ENCODE measurements at regions not wholly inside any gene's neighbourhood (a gene's known extent, or its start where the extent isn't known, plus 50 kb on each side); places are given as distances from the start of the nearest gene placed in this dataset.

- Histone ChIP-seq H3K4me3 (ENCODE audit: insufficient read depth, low read depth, low read length) (no peak overlapping the region), H3K4me1 (ENCODE audit: insufficient read depth, low read length) (no peaks in the 10 kb centered on the region), H3K36me3 (ENCODE audit: insufficient read depth, low read length) (no peaks in the 10 kb centered on the region), H3K9ac (ENCODE audit: low read length) (no peak overlapping the region), H3K4me2 (ENCODE audit: low read length) (no peak overlapping the region), H3K79me2 (ENCODE audit: insufficient read depth, low read length) (no peaks in the 10 kb centered on the region), H3K9me3 (ENCODE audit: insufficient read depth, low read depth, low read length) (no peaks in the 10 kb centered on the region), H3K27ac (ENCODE audit: low read depth, low read length) (no peak overlapping the region), H3K27me3 (ENCODE audit: insufficient read depth, low read length) (no peaks in the 10 kb centered on the region), H2AFZ (ENCODE audit: low read depth, low read length) (no peak overlapping the region), H4K20me1 (ENCODE audit: insufficient read depth, low read length) (no peaks in the 10 kb centered on the region)
- DNase-seq (ENCODE audit: low read depth): no peak
- no peaks in the 10 kb centered on the region for H3K4me1 Mint-ChIP-seq (ENCODE audit: low read depth, unreplicated experiment)
- TF ChIP-seq CTCF (IDR thresholded peaks at IDR 0.05; ENCODE audit: insufficient read depth, low read depth, low read length): no peak
- TF ChIP-seq EZH2 (IDR thresholded peaks at IDR 0.05; ENCODE audit: insufficient read depth, low read length): no peak
- H3K36me3 Mint-ChIP-seq (ENCODE audit: low read depth, unreplicated experiment): no peaks in the 10 kb centered on the region
- no peak overlapping the region for H3K27ac Mint-ChIP-seq (ENCODE audit: unreplicated experiment)
- no peak for FAIRE-seq
- H3K9me3 Mint-ChIP-seq (ENCODE audit: unreplicated experiment): no peaks in the 10 kb centered on the region
- H3K4me3 Mint-ChIP-seq (ENCODE audit: unreplicated experiment): no peak overlapping the region
- H3K27me3 Mint-ChIP-seq (ENCODE audit: low read depth, unreplicated experiment): no peaks in the 10 kb centered on the region
These were observed 734.7 kb upstream of the PKDCC start for GRCh38 chr2:41313082-41313481.

GRCh38 chr2:41314511-41315070 lies 733.2 kb upstream of the PKDCC start:
- DNase-seq (ENCODE audit: low read depth): no peak
- H3K36me3 Mint-ChIP-seq (ENCODE audit: low read depth, unreplicated experiment): no peaks in the 10 kb centered on the region
- no peak for TF ChIP-seq EZH2 (IDR thresholded peaks at IDR 0.05; ENCODE audit: insufficient read depth, low read length)
- no peak for TF ChIP-seq CTCF (IDR thresholded peaks at IDR 0.05; ENCODE audit: insufficient read depth, low read depth, low read length)
- Histone ChIP-seq H3K79me2 (ENCODE audit: insufficient read depth, low read length) (no peaks in the 10 kb centered on the region), H3K9me3 (ENCODE audit: insufficient read depth, low read depth, low read length) (no peaks in the 10 kb centered on the region), H2AFZ (ENCODE audit: low read depth, low read length) (no peak overlapping the region), H3K27ac (ENCODE audit: low read depth, low read length) (no peak overlapping the region), H4K20me1 (ENCODE audit: insufficient read depth, low read length) (no peaks in the 10 kb centered on the region), H3K4me1 (ENCODE audit: insufficient read depth, low read length) (no peaks in the 10 kb centered on the region), H3K4me2 (ENCODE audit: low read length) (no peak overlapping the region), H3K4me3 (ENCODE audit: insufficient read depth, low read depth, low read length) (no peak overlapping the region), H3K36me3 (ENCODE audit: insufficient read depth, low read length) (no peaks in the 10 kb centered on the region), H3K27me3 (ENCODE audit: insufficient read depth, low read length) (no peaks in the 10 kb centered on the region), H3K9ac (ENCODE audit: low read length) (no peak overlapping the region)
- no peak overlapping the region for H3K27ac Mint-ChIP-seq (ENCODE audit: unreplicated experiment)
- H3K4me3 Mint-ChIP-seq (ENCODE audit: unreplicated experiment): no peak overlapping the region
- H3K4me1 Mint-ChIP-seq (ENCODE audit: low read depth, unreplicated experiment): no peaks in the 10 kb centered on the region
- no peak for FAIRE-seq
- H3K27me3 Mint-ChIP-seq (ENCODE audit: low read depth, unreplicated experiment): no peaks in the 10 kb centered on the region
- no peaks in the 10 kb centered on the region for H3K9me3 Mint-ChIP-seq (ENCODE audit: unreplicated experiment)

GRCh38 chr2:41319437-41319836 lies 728.4 kb upstream of the PKDCC start:
- Histone ChIP-seq H3K9ac (ENCODE audit: low read length) (no peak overlapping the region), H3K79me2 (ENCODE audit: insufficient read depth, low read length) (no peaks in the 10 kb centered on the region), H3K36me3 (ENCODE audit: insufficient read depth, low read length) (no peaks in the 10 kb centered on the region), H3K4me3 (ENCODE audit: insufficient read depth, low read depth, low read length) (no peak overlapping the region), H3K27me3 (ENCODE audit: insufficient read depth, low read length) (no peaks in the 10 kb centered on the region), H3K9me3 (ENCODE audit: insufficient read depth, low read depth, low read length) (no peaks in the 10 kb centered on the region), H3K27ac (ENCODE audit: low read depth, low read length) (no peak overlapping the region), H4K20me1 (ENCODE audit: insufficient read depth, low read length) (no peaks in the 10 kb centered on the region), H3K4me1 (ENCODE audit: insufficient read depth, low read length) (no peaks in the 10 kb centered on the region), H3K4me2 (ENCODE audit: low read length) (no peak overlapping the region), H2AFZ (ENCODE audit: low read depth, low read length) (no peak overlapping the region)
- DNase-seq (ENCODE audit: low read depth) (no peak), FAIRE-seq (no peak)
- TF ChIP-seq CTCF (IDR thresholded peaks at IDR 0.05; ENCODE audit: insufficient read depth, low read depth, low read length) (no peak), EZH2 (IDR thresholded peaks at IDR 0.05; ENCODE audit: insufficient read depth, low read length) (no peak)
- no peaks in the 10 kb centered on the region for H3K27me3 Mint-ChIP-seq (ENCODE audit: low read depth, unreplicated experiment)
- H3K9me3 Mint-ChIP-seq (ENCODE audit: unreplicated experiment): no peaks in the 10 kb centered on the region
- no peaks in the 10 kb centered on the region for H3K36me3 Mint-ChIP-seq (ENCODE audit: low read depth, unreplicated experiment)
- H3K4me3 Mint-ChIP-seq (ENCODE audit: unreplicated experiment): no peak overlapping the region
- H3K4me1 Mint-ChIP-seq (ENCODE audit: low read depth, unreplicated experiment): no peaks in the 10 kb centered on the region
- no peak overlapping the region for H3K27ac Mint-ChIP-seq (ENCODE audit: unreplicated experiment)

All from astrocyte (in vitro differentiated cells and primary cell).